Gastroesophageal sphincter (tissue), 3 donors: ENCODE measurements at regions not wholly inside any gene's neighbourhood (a gene's known extent, or its start where the extent isn't known, plus 50 kb on each side); places are given as distances from the start of the nearest gene placed in this dataset.

Source experiments
- CTCF ChIP-seq, 4 experiments: fragments of 200-600 bp in 2 of 4; fragments of 450-650 bp in 2 of 4; sonication (generic) in 1 of 4; IDR thresholded peaks; one replicate each; pipeline ENCODE4 v1.5.1; 2017 to 2019; ENCODE audit warnings: antibody characterized with exemption in 4 of 4, mild to moderate bottlenecking in 2 of 4, moderate library complexity in 2 of 4
- EP300 ChIP-seq: sonication (generic); formaldehyde crosslinking; IDR thresholded peaks from one replicate; pipeline ENCODE4 v1.6.1; 2017; ENCODE audit warnings: antibody characterized with exemption, mild to moderate bottlenecking
- POLR2AphosphoS5 ChIP-seq: sonication (generic); formaldehyde crosslinking; IDR thresholded peaks from one replicate; pipeline ENCODE4 v1.6.1; 2017; ENCODE audit warnings: antibody characterized with exemption

- TF ChIP-seq CTCF (IDR thresholded peaks at IDR 0.05), result no peak
- TF ChIP-seq POLR2AphosphoS5, result no peak
- TF ChIP-seq EP300, result no peak
Observed at GRCh38 chr1:80566867-80567266, 1233.9 kb upstream of the ADGRL2 start.
